ENCODE measurements at regions not wholly inside any gene's neighbourhood (a gene's known extent, or its start where the extent isn't known, plus 50 kb on each side); places are given as distances from the start of the nearest gene placed in this dataset.

- no peak for TF ChIP-seq POLR2A (IDR thresholded peaks at IDR 0.05)
- no peak for TF ChIP-seq CTCF (IDR thresholded peaks at IDR 0.05)
Observed at GRCh38 chr5:79853676-79854418, 137.2 kb downstream of the MTX3 start.
